ENCODE measurements at regions not wholly inside any gene's neighbourhood (a gene's known extent, or its start where the extent isn't known, plus 50 kb on each side); places are given as distances from the start of the nearest gene placed in this dataset.
"Not testable (repeated sequence)": the region's sequence is repeated elsewhere in the genome, so short reads cannot be mapped to it uniquely, and the experiment has no call there.

DNA sequence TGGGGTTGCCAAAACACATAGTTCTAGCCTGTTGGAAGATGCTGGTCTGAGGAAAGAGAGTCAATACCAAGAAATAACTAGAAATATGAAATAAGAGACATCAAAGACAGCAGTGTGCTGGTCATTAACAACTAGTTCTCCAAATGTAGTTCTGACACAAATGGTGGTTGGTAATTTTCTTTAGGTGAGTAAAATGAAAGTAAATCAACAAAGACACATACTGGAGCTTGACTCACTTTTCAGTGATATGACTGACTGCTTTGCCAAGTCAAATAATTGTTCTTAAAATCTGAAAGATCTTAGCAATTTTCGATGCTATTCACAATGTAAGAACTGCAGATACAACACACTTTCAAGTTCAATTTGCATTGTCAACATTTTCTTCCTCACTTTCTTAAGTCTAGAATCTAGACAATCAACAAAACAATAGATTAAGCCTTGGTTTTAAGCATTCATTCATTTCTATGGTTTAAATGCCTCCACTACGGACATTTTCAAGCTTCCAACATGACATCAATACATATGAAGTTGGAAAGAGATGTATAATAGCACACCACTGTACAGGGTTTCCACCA, 166.8 kb upstream of the MAP3K1 start:
- no peak for DNase-seq
- TF ChIP-seq GATA1 (IDR thresholded peaks at IDR 0.05; ENCODE audit: low read depth, low read length): no peak
- TF ChIP-seq POLR2A (IDR thresholded peaks at IDR 0.05; ENCODE audit: low read length): no peak

- DNase-seq: no peak
- TF ChIP-seq GATA1 (IDR thresholded peaks at IDR 0.05; ENCODE audit: low read depth, low read length): no peak
- TF ChIP-seq POLR2A (IDR thresholded peaks at IDR 0.05; ENCODE audit: low read length): no peak
Observed at GRCh38 chr5:56647099-56647850, 168.1 kb upstream of the MAP3K1 start.

GRCh38 chr5:56641635-56642260, 173.6 kb upstream of the MAP3K1 start:
- DNase-seq: no peak
- no peak for TF ChIP-seq GATA1 (IDR thresholded peaks at IDR 0.05; ENCODE audit: low read depth, low read length)
- no peak for TF ChIP-seq POLR2A (IDR thresholded peaks at IDR 0.05; ENCODE audit: low read length)

DNA sequence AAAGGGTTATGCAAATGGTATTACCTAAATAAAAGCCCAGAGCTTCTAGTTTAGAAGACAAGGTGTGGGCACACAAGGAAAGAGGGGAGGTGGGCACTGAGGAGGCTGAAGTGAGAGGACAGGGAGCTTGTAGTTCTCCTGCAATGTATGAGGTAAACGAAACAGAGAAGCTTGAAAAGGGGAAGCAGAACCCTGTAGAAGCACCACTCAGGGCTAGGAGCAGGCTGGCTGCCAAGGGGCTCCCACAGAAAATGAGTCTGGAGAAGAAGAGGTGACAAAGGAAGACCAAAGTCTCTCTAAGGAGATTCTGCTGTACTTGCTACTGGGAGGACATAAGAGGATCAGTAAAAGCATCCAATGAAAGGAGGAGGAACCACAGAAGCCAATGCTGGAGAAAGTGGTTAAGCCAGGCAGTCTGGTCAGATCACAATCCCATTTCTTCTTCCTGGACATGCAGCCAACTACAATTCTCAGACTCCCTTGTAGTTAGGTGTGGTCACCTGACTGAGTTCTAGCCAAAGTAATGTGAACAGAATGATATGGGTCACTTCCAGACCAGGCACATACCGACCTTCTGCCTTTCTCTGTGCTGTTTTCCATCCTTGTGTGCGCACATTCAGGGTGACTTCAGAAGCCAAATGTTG, 174.5 kb upstream of the MAP3K1 start:
- TF ChIP-seq GATA1 (IDR thresholded peaks at IDR 0.05; ENCODE audit: low read depth, low read length): no peak
- TF ChIP-seq POLR2A (IDR thresholded peaks at IDR 0.05; ENCODE audit: low read length): no peak
- no peak for DNase-seq

GRCh38 chr5:56639476-56639875, 175.9 kb upstream of the MAP3K1 start:
- DNase-seq: no peak
- TF ChIP-seq GATA1 (IDR thresholded peaks at IDR 0.05; ENCODE audit: low read depth, low read length) (no peak), POLR2A (IDR thresholded peaks at IDR 0.05; ENCODE audit: low read length) (no peak)

- TF ChIP-seq POLR2A (IDR thresholded peaks at IDR 0.05; ENCODE audit: low read length): no peak
- TF ChIP-seq GATA1 (IDR thresholded peaks at IDR 0.05; ENCODE audit: low read depth, low read length): no peak
- DNase-seq: no peak
Observed at GRCh38 chr5:56638768-56639238, 176.5 kb upstream of the MAP3K1 start.

DNA sequence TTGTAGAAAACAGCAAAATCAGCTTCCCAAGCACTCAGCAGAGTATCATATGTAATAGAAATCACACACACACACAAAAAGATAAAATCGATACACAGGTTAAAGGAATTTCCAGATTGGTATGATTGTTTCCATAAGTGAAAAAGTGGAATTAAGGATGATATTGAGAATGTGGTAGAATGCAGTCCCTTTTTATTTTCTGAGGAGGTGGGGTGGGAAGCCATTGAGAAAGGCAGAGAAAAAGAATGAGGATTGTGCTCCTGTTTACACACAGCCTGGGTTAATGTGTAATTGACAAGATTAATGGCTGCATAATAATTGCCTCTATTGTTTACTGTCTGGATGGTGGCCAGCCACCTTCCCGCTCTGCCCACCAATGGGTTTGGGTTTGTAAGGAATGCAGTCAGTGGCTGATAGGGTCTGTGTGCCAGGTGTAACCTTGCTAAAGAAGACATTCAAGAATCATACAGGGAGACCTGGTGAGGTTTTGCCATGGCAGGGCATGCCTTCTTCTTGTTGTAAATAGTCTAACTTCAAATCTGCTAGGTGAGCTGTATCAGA, 177.2 kb upstream of the MAP3K1 start:
- no peak for DNase-seq
- TF ChIP-seq POLR2A (IDR thresholded peaks at IDR 0.05; ENCODE audit: low read length) (no peak), GATA1 (IDR thresholded peaks at IDR 0.05; ENCODE audit: low read depth, low read length) (no peak)

GRCh38 chr5:56637321-56637920, 177.9 kb upstream of the MAP3K1 start:
- no peak for TF ChIP-seq GATA1 (IDR thresholded peaks at IDR 0.05; ENCODE audit: low read depth, low read length)
- TF ChIP-seq POLR2A (IDR thresholded peaks at IDR 0.05; ENCODE audit: low read length): no peak
- no peak for DNase-seq

DNA sequence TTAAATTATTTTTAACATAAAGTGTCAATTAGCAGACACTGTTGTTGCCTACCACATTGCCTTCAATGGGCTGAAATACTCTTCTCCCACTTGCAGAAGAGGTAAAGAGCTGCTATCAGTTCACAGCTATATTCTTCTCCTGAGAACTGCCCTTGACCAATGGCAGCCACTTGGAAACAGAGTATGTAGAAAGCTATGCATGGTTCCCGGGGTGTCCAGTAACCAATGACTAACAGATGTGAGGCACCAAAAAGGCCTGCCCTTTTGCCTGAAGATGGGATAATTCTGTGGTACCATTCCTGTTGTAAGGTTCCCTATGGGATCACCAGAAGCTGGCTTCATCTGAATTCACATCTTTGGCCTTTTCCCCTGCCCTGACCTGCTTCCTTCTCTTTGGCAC, 181.4 kb upstream of the MAP3K1 start:
- DNase-seq: no peak
- TF ChIP-seq POLR2A (IDR thresholded peaks at IDR 0.05; ENCODE audit: low read length) (no peak), GATA1 (IDR thresholded peaks at IDR 0.05; ENCODE audit: low read depth, low read length) (no peak)

- TF ChIP-seq GATA1 (IDR thresholded peaks at IDR 0.05; ENCODE audit: low read depth, low read length) (no peak), POLR2A (IDR thresholded peaks at IDR 0.05; ENCODE audit: low read length) (no peak)
- DNase-seq: no peak
Observed at GRCh38 chr5:56632939-56633338, 182.4 kb upstream of the MAP3K1 start.

DNA sequence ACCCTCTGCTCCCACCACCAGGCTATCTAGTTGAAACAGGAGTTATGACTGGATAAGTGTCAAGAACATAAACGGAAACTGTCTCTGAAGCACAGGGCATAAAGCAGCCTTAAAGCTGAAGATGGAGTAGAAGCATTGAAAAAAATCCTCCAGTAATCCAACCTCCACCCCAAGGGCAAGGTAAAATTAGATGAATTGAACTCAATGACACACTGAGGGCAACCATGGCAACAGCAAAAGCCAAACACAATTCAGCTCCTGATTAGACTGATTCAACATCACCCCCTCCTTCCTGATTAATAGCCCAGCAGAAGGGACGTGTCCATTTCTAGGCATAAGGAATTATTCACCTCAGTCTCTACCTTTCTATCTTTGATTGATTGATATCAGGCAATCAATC, 183.2 kb upstream of the MAP3K1 start:
- TF ChIP-seq POLR2A (IDR thresholded peaks at IDR 0.05; ENCODE audit: low read length) (no peak), GATA1 (IDR thresholded peaks at IDR 0.05; ENCODE audit: low read depth, low read length) (no peak)
- DNase-seq: no peak

DNA sequence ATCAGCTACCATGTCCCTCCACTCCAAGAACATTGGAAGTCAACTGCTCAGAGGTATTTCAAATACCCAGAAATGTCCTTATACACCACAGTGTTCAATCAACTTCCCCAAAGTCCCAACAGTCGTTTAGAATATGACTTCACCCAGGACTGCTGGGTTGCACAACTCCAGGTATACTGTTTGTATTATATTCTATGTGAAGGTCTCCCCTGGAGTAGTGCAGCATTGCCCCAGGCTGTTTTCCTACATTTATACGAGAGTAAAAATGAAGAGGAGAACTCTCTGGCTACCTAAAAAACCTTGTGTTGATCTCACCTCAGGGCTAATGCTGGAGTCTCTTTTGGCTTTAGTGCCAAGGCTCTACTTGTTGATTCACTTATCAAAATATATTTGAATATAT, 183.6 kb upstream of the MAP3K1 start:
- DNase-seq: no peak
- TF ChIP-seq GATA1 (IDR thresholded peaks at IDR 0.05; ENCODE audit: low read depth, low read length): no peak
- no peak for TF ChIP-seq POLR2A (IDR thresholded peaks at IDR 0.05; ENCODE audit: low read length)

DNA sequence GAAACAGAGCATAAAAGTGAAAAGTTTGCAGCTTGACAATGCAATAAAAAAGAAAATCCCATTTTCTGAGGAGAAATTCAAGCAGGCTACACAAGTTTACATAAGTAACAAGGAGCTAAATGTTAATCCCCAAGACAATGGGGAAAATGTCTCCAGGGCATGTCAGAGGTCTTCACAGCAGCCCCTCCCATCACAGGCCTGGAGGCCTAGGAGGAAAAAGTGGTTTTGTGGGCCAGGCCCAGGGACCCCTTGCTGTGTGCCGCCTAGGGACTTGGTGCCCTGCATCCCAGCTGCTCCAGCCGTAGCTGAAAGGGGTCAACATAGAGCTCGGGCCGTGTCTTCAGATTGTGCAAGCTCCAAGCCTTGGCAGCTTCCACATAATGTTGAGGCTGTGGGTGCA, 186.7 kb upstream of the MAP3K1 start:
- not testable (repeated sequence) for DNase-seq

GRCh38 chr5:56625541-56625940, 189.8 kb upstream of the MAP3K1 start:
- no peak for TF ChIP-seq GATA1 (IDR thresholded peaks at IDR 0.05; ENCODE audit: low read depth, low read length)
- no peak for TF ChIP-seq POLR2A (IDR thresholded peaks at IDR 0.05; ENCODE audit: low read length)
- DNase-seq: no peak

Measured in erythroblast (primary cell).